ENCODE measurements at regions not wholly inside any gene's neighbourhood (a gene's known extent, or its start where the extent isn't known, plus 50 kb on each side); places are given as distances from the start of the nearest gene placed in this dataset.
"Not testable (repeated sequence)": the region's sequence is repeated elsewhere in the genome, so short reads cannot be mapped to it uniquely, and the experiment has no call there.

DNA sequence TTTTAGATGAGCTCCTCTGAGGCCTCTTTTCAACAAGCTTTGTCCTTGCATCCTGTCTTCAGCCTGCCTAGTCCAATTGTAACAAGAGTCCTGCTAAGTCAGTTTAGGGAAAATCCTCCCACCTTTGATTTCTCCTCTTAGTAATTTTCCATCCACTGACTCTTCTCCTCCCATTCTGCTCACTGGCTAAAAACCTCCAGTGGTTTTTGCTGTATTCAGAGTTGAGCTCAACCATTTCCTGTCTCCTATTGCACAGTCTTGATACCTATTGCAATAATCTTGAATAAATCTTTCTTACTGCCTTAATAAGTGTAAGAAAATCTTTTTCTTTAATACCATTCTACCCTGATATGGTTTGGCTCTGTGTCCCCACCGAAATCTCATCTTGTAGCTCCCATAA, 117.8 kb upstream of the ENPP6 start:
- no peak overlapping the region for H3K27ac ChIP-seq (ENCODE audit: low read depth, low read length)
- TF ChIP-seq, protein P1, sequence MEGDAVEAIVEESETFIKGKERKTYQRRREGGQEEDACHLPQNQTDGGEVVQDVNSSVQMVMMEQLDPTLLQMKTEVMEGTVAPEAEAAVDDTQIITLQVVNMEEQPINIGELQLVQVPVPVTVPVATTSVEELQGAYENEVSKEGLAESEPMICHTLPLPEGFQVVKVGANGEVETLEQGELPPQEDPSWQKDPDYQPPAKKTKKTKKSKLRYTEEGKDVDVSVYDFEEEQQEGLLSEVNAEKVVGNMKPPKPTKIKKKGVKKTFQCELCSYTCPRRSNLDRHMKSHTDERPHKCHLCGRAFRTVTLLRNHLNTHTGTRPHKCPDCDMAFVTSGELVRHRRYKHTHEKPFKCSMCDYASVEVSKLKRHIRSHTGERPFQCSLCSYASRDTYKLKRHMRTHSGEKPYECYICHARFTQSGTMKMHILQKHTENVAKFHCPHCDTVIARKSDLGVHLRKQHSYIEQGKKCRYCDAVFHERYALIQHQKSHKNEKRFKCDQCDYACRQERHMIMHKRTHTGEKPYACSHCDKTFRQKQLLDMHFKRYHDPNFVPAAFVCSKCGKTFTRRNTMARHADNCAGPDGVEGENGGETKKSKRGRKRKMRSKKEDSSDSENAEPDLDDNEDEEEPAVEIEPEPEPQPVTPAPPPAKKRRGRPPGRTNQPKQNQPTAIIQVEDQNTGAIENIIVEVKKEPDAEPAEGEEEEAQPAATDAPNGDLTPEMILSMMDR (IDR thresholded peaks at IDR 0.05; ENCODE audit: low read depth, low read length, poor library complexity, severe bottlenecking) = no peak
- TF ChIP-seq EZH2phosphoT487 (IDR thresholded peaks at IDR 0.05; ENCODE audit: borderline replicate concordance, low read length) = no peak
- H3K36me3 ChIP-seq (ENCODE audit: control insufficient read depth, low read length) = no peaks in the 10 kb centered on the region

DNA sequence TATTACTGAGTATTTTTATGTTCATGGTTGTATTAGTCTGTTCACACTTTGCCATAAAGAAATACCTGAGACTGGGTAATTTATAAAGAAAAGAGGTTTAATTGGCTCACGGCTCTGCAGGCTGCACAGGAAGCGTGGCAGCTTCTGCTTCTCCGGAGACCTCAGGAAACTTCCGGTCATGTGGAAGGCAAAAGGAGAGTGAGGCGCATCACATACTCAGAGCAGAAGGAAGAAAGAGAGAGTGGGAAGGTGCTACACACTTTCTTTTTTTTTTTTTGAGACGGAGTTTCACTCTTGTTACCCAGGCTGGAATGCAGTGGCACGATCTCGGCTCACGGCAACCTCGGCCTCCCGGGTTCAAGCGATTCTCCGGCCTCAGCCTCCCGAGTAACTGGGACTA, 115.8 kb upstream of the ENPP6 start:
- not testable (repeated sequence) for H3K4me2 ChIP-seq (ENCODE audit: low read length); H3K27ac ChIP-seq (ENCODE audit: low read depth, low read length); H3F3A ChIP-seq (ENCODE audit: control insufficient read depth, insufficient read depth); H3K4me3 ChIP-seq (ENCODE audit: low read length); H3K9me2 ChIP-seq (replicated peaks; ENCODE audit: control insufficient read depth, low read length); H4K20me1 ChIP-seq (ENCODE audit: control insufficient read depth, insufficient read depth, low read depth, low read length); H3K9me3 ChIP-seq (ENCODE audit: control insufficient read depth, insufficient read depth, low read length); H3K36me3 ChIP-seq (ENCODE audit: control insufficient read depth, low read length); H3K4me1 ChIP-seq (ENCODE audit: control insufficient read depth, low read length); H3K27me3 ChIP-seq (ENCODE audit: control insufficient read depth, low read length); H3K79me2 ChIP-seq (ENCODE audit: control insufficient read depth, low read length)

More for the DNA sequence above, 117.8 kb upstream of the ENPP6 start:
- Histone ChIP-seq H3K9me3 (ENCODE audit: control insufficient read depth, insufficient read depth, low read length) (no peaks in the 10 kb centered on the region), H3K4me1 (ENCODE audit: control insufficient read depth, low read length) (no peaks in the 10 kb centered on the region), H3K27me3 (ENCODE audit: control insufficient read depth, low read length) (peaks cover 7% of the 10 kb centered on the region), H4K20me1 (ENCODE audit: control insufficient read depth, insufficient read depth, low read depth, low read length) (no peaks in the 10 kb centered on the region), H3K9me2 (replicated peaks; ENCODE audit: control insufficient read depth, low read length) (no peaks in the 10 kb centered on the region), H3K4me2 (ENCODE audit: low read length) (no peak overlapping the region), H3K4me3 (ENCODE audit: low read length) (no peak overlapping the region), H3K79me2 (ENCODE audit: control insufficient read depth, low read length) (no peaks in the 10 kb centered on the region), H3F3A (ENCODE audit: control insufficient read depth, insufficient read depth) (no peaks in the 10 kb centered on the region)

- Histone ChIP-seq H3K79me2 (ENCODE audit: control insufficient read depth, low read length) (no peaks in the 10 kb centered on the region), H3K9me3 (ENCODE audit: control insufficient read depth, insufficient read depth, low read length) (no peaks in the 10 kb centered on the region), H3K36me3 (ENCODE audit: control insufficient read depth, low read length) (no peaks in the 10 kb centered on the region), H3F3A (ENCODE audit: control insufficient read depth, insufficient read depth) (0 out of 2 replicates have a peak, but pooled peaks cover 5% of the 10 kb centered on the region), H3K4me3 (ENCODE audit: low read length) (no peak overlapping the region), H4K20me1 (ENCODE audit: control insufficient read depth, insufficient read depth, low read depth, low read length) (no peaks in the 10 kb centered on the region), H3K27ac (ENCODE audit: low read depth, low read length) (no peak overlapping the region), H3K27me3 (ENCODE audit: control insufficient read depth, low read length) (peaks cover 10% of the 10 kb centered on the region), H3K9me2 (replicated peaks; ENCODE audit: control insufficient read depth, low read length) (no peaks in the 10 kb centered on the region), H3K4me1 (ENCODE audit: control insufficient read depth, low read length) (peaks cover 18% of the 10 kb centered on the region), H3K4me2 (ENCODE audit: low read length) (no peak overlapping the region)
- no peak for TF ChIP-seq EZH2phosphoT487 (IDR thresholded peaks at IDR 0.05; ENCODE audit: borderline replicate concordance, low read length)
Observed at GRCh38 chr4:184331268-184331995, 113.8 kb upstream of the ENPP6 start.

DNA sequence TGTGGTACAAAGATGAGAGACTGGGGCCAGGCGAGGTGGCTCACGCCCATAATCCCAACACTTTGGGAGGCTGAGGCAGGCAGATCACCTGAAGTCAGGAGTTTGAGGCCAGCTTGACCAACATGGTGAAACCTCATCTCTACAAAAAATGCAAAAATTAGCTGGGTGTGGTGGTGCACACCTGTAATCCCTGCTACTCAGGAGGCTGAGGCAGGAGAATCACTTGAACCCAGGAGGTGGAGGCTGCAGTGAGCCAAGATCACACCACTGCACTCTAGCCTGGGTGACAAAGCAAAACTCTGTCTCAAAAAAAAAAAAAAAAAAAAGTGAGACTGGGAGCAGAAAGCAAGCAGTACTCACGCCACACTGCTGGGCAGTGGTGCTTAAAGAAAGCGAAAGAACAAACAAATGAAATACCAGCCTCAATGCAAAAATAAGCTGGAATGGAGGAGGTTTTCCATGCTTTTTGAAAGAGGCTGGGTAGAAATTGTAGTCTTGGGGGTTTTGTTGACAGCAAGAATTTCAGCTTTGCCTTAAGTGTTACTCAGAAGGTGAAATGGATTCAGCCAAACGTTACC, 112.9 kb upstream of the ENPP6 start:
- H3K4me3 ChIP-seq (ENCODE audit: low read length) = not testable (repeated sequence)
- peaks cover 18% of the 10 kb centered on the region for H3K4me1 ChIP-seq (ENCODE audit: control insufficient read depth, low read length)

More for the DNA sequence above, 112.9 kb upstream of the ENPP6 start:
- not testable (repeated sequence) for H4K20me1 ChIP-seq (ENCODE audit: control insufficient read depth, insufficient read depth, low read depth, low read length); H3K9me3 ChIP-seq (ENCODE audit: control insufficient read depth, insufficient read depth, low read length); H3F3A ChIP-seq (ENCODE audit: control insufficient read depth, insufficient read depth); H3K36me3 ChIP-seq (ENCODE audit: control insufficient read depth, low read length); H3K27ac ChIP-seq (ENCODE audit: low read depth, low read length); H3K4me2 ChIP-seq (ENCODE audit: low read length); H3K79me2 ChIP-seq (ENCODE audit: control insufficient read depth, low read length); H3K9me2 ChIP-seq (replicated peaks; ENCODE audit: control insufficient read depth, low read length)
- H3K27me3 ChIP-seq (ENCODE audit: control insufficient read depth, low read length) = peaks cover 16% of the 10 kb centered on the region
